ENCODE measurements at regions not wholly inside any gene's neighbourhood (a gene's known extent, or its start where the extent isn't known, plus 50 kb on each side); places are given as distances from the start of the nearest gene placed in this dataset.

DNA sequence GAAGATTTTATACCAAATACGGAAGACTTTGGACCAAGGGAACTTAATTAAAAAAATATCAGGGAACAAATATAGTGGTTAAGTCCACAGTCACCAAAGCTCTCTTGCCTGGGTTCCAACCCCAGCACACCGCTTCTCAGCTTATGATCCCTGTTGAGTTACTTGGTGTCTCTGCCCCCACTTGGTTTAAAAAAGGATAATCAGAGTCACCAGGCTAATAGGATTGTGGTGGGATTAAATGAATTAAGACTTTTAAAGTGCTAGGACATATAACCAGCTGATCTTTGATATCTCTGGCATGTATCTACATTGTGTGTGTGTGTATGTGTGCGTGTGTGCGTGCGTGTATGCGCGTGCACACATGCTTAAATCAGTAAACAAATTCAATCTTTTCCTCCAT is 474.7 kb upstream of the DAB1 start:
- no peak for FAIRE-seq
- no peak for DNase-seq (ENCODE audit: low spot score in 2 of 2)

DNA sequence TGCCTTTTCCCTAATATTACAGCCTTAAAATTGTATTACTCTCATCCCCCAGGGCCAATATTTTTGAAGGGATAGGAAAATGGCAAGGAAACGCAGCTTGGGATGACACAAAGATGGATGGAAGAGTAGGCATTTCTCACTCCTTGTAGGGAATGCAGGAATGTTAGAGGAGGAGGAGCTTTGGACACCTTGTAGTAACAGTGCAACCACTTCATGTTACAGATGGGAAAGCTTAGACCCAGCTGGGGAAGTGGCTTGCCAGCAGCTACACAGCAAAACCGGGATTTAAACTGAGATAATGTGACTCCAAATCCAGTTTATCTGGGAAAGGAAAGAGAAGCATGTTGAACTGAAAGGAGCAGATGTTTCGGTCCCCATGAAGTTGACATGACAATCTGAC is 473.7 kb upstream of the DAB1 start:
- FAIRE-seq (no peak), DNase-seq (ENCODE audit: low spot score in 2 of 2) (no peak)

GRCh38 chr1:57894315-57894714 is 470.5 kb upstream of the DAB1 start:
- FAIRE-seq (no peak), DNase-seq (ENCODE audit: low spot score in 2 of 2) (no peak)

GRCh38 chr1:57889676-57890320 is 465.9 kb upstream of the DAB1 start:
- FAIRE-seq (no peak), DNase-seq (ENCODE audit: low spot score in 2 of 2) (no peak)

DNA sequence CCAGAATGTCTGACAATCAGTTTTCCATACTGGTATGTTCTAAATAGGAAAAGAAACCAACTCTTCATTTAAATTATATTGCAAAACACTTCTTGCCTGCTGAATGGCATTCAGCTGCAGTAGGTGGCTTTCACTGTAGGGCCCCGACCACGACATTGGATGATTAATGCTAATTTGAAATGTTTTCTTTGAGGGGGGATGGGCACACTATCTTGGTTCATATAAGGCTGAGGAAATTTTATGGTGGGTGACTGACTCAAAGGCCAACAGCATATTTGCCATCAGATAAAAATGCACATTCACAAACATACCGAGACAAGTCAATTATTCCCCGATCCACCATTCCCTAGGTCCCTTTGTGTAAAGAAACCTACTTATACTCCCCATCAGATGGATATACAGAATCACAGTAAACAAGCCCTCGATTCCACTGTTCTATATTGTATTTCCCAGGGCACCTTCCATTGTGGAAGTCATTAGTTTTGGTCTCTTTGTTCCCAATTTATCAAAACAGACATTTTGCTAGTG is 464.2 kb upstream of the DAB1 start:
- no peak for FAIRE-seq
- DNase-seq (ENCODE audit: low spot score in 2 of 2): no peak

DNA sequence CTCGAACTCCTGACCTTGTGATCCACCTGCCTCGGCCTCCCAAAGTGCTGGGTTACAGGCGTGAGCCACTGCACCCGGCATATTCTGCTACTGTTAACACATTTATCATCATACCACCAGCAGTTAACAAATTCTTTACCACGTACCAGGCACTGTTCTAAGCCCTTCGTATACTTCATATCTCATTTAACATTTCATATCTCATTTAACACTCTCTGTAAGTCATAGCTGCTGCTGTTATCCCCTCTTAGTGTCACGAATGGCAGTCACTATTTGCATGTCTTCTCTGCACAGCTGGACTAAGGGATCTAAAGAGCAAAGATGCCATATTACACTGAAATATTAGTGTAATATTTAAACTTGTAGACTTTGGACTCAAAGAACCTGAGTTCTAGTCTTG is 462.5 kb upstream of the DAB1 start:
- DNase-seq (ENCODE audit: low spot score in 2 of 2) (no peak), FAIRE-seq (no peak)

DNA sequence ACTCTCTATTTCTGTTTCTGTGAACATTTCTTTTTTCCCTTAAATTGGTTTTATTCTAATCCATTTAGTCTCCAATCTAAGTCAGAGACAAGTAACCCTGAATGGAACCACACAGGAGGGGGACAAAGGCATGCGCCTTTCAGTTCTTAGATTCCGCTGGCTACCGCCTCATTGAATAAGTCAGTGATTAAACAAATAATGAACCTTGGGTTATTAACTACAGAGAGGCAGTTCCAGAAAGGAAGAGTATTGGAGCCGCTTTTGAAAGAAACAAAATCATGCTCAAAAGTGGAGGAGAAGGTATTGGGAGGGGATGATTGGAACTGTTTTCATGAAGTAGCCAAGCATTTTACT is 459.8 kb upstream of the DAB1 start:
- DNase-seq (ENCODE audit: low spot score in 2 of 2): no peak
- FAIRE-seq: no peak

- DNase-seq (ENCODE audit: low spot score in 2 of 2) (no peak), FAIRE-seq (no peak)
These were observed 459.2 kb upstream of the DAB1 start for GRCh38 chr1:57882934-57883641.

DNA sequence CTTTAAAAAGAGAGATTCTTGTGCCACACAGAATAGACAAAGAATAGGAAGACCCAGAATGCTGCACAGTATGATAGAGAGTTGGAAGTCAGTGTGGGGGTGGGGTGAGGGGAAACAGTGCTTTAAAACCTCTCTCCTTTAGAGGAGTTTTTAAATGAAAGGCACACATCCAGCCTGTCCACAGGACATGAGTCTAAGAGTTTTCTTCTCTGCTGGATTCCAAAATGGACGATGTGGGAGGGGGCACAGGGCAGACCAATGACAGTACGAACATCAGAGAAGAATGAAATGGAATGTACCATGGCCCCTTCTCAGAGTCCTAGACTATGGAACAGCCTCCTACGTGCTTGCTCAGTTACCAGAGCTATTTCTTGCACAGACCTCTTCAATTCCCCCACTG is 458.2 kb upstream of the DAB1 start:
- no peak for DNase-seq (ENCODE audit: low spot score in 2 of 2)
- FAIRE-seq: no peak

- FAIRE-seq (no peak), DNase-seq (ENCODE audit: low spot score in 2 of 2) (no peak)
These were observed 457.8 kb upstream of the DAB1 start for GRCh38 chr1:57881639-57882038.

DNA sequence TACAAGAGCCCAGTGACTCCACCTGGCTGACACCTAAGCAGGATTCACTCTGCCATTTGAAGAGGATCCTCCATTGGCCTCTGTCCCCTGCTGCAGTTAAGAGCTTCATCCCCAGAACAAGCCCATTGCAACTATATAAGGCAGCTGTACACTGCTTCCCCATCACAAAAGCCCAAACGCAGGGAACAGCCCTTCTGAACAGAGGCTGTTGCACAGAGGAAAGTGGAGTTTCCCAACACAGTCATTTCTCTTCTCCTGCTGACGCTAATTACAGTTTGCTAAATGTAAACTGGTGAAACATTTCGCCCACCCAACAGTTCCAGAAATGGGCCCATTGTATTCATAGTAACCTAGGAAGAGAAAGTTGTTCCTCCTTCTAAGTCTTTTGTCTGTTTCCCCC is 455.8 kb upstream of the DAB1 start:
- no peak for FAIRE-seq
- DNase-seq (ENCODE audit: low spot score in 2 of 2): no peak

DNA sequence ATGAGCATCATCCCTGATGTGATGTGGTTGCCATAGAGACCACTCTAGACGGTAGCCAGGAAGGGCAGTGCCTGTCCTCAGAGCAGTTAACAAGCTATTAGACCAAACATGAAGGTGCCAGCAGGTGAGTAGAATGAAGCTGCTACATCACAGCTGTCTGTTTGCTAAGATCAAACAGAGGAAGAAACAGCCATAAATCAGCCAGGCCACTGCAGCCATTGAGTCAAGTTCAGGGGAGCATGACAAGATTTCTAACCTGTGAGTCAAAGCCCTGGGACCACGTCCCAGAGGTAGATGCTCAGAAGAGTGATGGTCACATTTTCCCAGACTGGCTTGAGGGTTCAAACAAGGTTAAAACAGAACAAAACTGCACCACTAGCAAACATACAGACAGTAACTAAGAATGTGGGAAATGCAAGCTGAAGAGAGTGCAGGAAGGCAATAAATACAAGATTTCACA is 450.6 kb upstream of the DAB1 start:
- no peak for FAIRE-seq
- no peak for DNase-seq (ENCODE audit: low spot score in 2 of 2)

- no peak for FAIRE-seq
- no peak for DNase-seq (ENCODE audit: low spot score in 2 of 2)
These were observed 449.1 kb upstream of the DAB1 start for GRCh38 chr1:57872913-57873312.

DNA sequence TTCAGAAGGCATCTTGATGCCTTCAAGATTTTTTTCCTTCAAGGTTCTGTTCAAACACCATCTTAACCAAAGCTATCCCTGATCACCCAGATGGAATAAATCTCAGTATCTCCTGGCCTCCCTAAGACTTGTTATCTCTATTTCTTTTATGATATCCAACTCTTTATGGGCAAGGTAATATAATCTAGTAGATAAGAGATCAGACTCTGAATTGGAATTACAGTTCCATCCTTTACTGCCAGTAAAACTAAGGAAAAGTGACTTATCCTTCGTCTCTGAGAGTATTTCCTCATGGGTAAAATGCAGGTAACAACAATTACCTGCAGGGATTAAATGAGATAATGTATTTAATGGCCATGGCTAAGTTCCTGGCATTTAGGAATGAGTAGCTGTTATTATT is 445.0 kb upstream of the DAB1 start:
- FAIRE-seq (no peak), DNase-seq (ENCODE audit: low spot score in 2 of 2) (no peak)

- FAIRE-seq: no peak
These were observed 444.4 kb upstream of the DAB1 start for GRCh38 chr1:57868239-57868638.

DNA sequence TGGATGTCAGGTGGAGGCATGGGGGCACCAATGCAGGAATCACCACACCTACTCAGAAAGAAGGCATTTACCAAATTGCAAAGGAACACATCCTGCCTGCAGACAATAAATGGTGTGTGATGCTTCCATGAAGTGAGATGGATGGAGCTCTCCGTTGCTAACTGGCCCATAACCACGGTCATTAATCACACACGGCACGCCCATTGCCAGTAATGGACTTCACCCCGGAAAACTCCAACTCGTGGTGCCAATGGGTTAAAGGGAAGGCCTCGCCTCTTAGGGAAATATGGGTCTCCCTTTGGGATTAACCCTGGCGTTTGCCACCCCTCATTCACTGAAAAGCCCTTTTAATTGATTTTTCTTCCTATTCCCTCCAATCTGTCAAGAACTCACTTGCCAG is 443.1 kb upstream of the DAB1 start:
- no peak for FAIRE-seq

More at GRCh38 chr1:57868239-57868638, 444.4 kb upstream of the DAB1 start:
- no peak for DNase-seq (ENCODE audit: low spot score in 2 of 2)

DNA sequence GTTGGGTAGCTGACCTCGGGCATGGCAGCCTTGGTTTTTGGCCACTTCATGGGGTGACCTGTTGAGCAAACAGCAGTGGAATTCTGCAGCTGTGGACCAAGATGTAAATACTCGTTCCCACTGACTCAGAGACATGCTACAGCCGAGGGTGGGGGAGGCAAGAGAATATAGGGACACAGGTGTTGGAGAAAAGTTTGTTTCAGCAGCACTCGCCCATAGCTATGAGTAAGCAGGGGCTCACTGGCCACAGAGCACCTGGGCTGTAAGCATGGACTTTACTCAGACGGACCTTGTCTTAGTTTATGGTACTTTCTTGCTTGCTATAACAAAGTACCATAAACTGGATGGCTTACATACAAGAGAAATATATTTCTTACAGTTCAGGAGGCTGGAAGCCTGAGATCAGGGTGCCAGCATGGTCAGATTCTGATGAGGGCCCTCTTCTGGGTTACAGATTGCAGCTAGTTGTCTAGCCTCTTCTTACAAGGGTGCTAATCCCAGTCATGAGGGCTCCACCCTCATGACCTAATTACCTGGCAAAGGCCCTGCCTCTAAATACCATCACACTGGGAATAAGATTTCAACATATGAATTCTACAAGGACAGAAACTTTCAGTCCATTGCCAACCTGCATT is 437.2 kb upstream of the DAB1 start:
- DNase-seq (ENCODE audit: low spot score in 2 of 2): no peak
- FAIRE-seq: no peak

More for the DNA sequence above, 443.1 kb upstream of the DAB1 start:
- no peak for DNase-seq (ENCODE audit: low spot score in 2 of 2)

GRCh38 chr1:57860325-57860724 is 436.5 kb upstream of the DAB1 start:
- FAIRE-seq (no peak), DNase-seq (ENCODE audit: low spot score in 2 of 2) (peak in 1 of 2 donors; percentile 8)

- no peak for FAIRE-seq
These were observed 434.9 kb upstream of the DAB1 start for GRCh38 chr1:57858740-57859139.

GRCh38 chr1:57857809-57858208 is 433.9 kb upstream of the DAB1 start:
- no peak for FAIRE-seq

More at GRCh38 chr1:57858740-57859139, 434.9 kb upstream of the DAB1 start:
- no peak for DNase-seq (ENCODE audit: low spot score in 2 of 2)

GRCh38 chr1:57854436-57854835 is 430.6 kb upstream of the DAB1 start:
- FAIRE-seq (no peak), DNase-seq (ENCODE audit: low spot score in 2 of 2) (no peak)

More at GRCh38 chr1:57857809-57858208, 433.9 kb upstream of the DAB1 start:
- no peak for DNase-seq (ENCODE audit: low spot score in 2 of 2)
